Hepatocyte (in vitro differentiated cells): ENCODE measurements at regions not wholly inside any gene's neighbourhood (a gene's known extent, or its start where the extent isn't known, plus 50 kb on each side); places are given as distances from the start of the nearest gene placed in this dataset.

Experiments used
- EZH2 ChIP-seq: fragments of 200-600 bp; sonication (generic); IDR thresholded peaks from 2 replicates; pipeline ENCODE4 v1.6.1; 2016; ENCODE audit warnings: antibody characterized with exemption, mild to moderate bottlenecking, borderline replicate concordance
- EZH2phosphoT487 ChIP-seq: fragments of 200-600 bp; sonication (generic); IDR thresholded peaks from one replicate; pipeline ENCODE4 v1.6.1; 2018; ENCODE audit warnings: antibody characterized with exemption, mild to moderate bottlenecking, low read depth, moderate library complexity; ENCODE audit not compliant: unreplicated experiment, severe bottlenecking
- TF ChIP-seq, protein P1 (sequence below): fragments of 200-600 bp; sonication (generic); IDR thresholded peaks from 2 replicates; pipeline ENCODE4 v1.5.1; 2016; ENCODE audit warnings: antibody characterized with exemption, mild to moderate bottlenecking; ENCODE audit not compliant: poor library complexity

DNA sequence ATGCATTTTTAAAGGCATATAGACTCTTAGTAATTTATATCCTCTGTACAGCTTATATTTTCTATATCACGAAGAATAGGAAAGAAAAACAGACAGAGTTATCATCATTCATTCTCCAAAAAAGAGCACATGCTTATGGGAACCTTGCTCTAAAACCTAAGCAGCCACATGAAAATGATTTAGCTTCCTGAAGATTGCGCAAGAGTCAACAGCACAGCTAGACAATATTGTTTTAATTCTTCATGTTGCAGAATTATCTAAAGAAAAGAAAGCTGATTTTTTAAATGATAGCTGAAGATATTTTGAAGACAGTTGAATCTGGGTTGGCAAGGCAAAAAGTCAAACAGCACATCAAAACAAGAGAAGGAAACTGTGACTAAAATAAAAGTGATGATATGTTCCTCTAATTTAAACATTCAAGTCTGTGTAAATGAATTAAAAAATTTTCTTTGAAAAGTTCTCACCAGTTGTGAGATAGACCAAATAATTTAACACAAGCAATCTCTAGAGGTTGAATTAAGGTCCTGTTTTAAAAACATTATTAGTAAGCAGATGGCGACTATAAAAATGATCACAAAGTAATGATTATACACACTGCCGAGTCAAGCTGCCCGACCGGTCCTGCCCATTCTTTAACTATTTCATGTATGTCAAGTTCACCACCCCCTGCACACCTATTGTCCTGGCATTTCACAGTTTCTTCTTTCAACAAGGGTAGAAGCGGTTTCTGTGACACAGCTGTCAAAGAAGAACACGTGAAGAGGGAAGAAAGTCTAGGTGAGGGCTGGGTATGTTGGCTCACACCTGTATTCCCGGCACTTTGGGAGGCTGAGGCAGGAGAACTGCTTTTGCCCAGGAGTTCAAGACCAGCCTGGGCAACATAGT is 74.2 kb upstream of the BHLHE40 start:
- TF ChIP-seq EZH2: no peak
- TF ChIP-seq, protein P1, sequence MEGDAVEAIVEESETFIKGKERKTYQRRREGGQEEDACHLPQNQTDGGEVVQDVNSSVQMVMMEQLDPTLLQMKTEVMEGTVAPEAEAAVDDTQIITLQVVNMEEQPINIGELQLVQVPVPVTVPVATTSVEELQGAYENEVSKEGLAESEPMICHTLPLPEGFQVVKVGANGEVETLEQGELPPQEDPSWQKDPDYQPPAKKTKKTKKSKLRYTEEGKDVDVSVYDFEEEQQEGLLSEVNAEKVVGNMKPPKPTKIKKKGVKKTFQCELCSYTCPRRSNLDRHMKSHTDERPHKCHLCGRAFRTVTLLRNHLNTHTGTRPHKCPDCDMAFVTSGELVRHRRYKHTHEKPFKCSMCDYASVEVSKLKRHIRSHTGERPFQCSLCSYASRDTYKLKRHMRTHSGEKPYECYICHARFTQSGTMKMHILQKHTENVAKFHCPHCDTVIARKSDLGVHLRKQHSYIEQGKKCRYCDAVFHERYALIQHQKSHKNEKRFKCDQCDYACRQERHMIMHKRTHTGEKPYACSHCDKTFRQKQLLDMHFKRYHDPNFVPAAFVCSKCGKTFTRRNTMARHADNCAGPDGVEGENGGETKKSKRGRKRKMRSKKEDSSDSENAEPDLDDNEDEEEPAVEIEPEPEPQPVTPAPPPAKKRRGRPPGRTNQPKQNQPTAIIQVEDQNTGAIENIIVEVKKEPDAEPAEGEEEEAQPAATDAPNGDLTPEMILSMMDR: no peak
- no peak for TF ChIP-seq EZH2phosphoT487
